H1 (cell line): ENCODE measurements at regions not wholly inside any gene's neighbourhood (a gene's known extent, or its start where the extent isn't known, plus 50 kb on each side); places are given as distances from the start of the nearest gene placed in this dataset.

Source experiments
- CHD1 ChIP-seq: IDR thresholded peaks from 2 replicates; pipeline ENCODE4 v1.6.1; 2012; ENCODE audit warnings: low read depth, low read length, improper control_type of control experiment
- CREB1 ChIP-seq: IDR thresholded peaks from 2 replicates; pipeline ENCODE4 v1.6.1; 2012; ENCODE audit warnings: inconsistent platforms
- EZH2 ChIP-seq: fragments of 200-600 bp; sonication (generic); IDR thresholded peaks from 2 replicates; pipeline ENCODE4 v1.7.1; 2012; ENCODE audit warnings: low read depth, mild to moderate bottlenecking, moderate library complexity, low read length, inconsistent platforms; ENCODE audit not compliant: severe bottlenecking
- GABPA ChIP-seq: IDR thresholded peaks from 2 replicates; pipeline ENCODE4 v1.6.1; 2011; ENCODE audit warnings: mild to moderate bottlenecking, low read length, moderate library complexity, borderline replicate concordance; ENCODE audit not compliant: insufficient read depth
- POLR2A ChIP-seq, 2 experiments: IDR thresholded peaks; 1 replicate in 1 of 2; 2 replicates in 1 of 2; pipeline ENCODE4 v1.6.1; 2011; ENCODE audit warnings: low read depth in 2 of 2, low read length in 2 of 2, mild to moderate bottlenecking in 2 of 2; ENCODE audit errors: control extremely low read depth in 1 of 2
- POLR2AphosphoS5 ChIP-seq: IDR thresholded peaks from 2 replicates; pipeline ENCODE4 v1.6.1; 2011; ENCODE audit warnings: low read depth, low read length
- ZNF274 ChIP-seq: IDR thresholded peaks from 2 replicates; pipeline ENCODE4 v1.7.0; 2012; ENCODE audit warnings: low read length, borderline replicate concordance; ENCODE audit errors: extremely low read depth
- TF ChIP-seq, protein P1 (sequence below), 3 experiments: IDR thresholded peaks; 1 replicate in 2 of 3; 2 replicates in 1 of 3; pipeline versions ENCODE4 v1.5.1 to v1.6.1; 2011; ENCODE audit warnings: low read length in 3 of 3, mild to moderate bottlenecking in 3 of 3, inconsistent platforms in 2 of 3, low read depth in 1 of 3, moderate library complexity in 1 of 3; ENCODE audit not compliant: insufficient read depth in 1 of 3; ENCODE audit errors: control extremely low read depth in 1 of 3

DNA sequence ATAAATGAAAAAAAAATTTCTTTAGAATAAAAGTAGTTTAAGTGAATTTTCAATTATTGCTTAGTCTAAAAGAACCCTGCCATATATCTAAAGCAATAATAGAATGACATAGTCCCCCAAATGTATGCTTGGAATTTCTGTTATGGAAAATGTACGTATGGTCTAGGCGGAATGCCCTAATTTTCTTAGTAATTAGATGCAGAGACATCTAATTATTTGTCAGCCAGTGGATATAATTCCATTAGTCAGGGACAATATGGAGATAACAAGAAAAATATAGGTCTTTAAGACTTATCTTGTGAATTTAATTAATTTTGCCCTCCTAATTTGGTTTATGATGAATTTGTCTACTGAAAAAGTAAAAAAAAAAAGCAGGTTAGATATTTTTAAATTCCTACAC, 460.9 kb upstream of the SOX11 start:
- TF ChIP-seq, protein P1, sequence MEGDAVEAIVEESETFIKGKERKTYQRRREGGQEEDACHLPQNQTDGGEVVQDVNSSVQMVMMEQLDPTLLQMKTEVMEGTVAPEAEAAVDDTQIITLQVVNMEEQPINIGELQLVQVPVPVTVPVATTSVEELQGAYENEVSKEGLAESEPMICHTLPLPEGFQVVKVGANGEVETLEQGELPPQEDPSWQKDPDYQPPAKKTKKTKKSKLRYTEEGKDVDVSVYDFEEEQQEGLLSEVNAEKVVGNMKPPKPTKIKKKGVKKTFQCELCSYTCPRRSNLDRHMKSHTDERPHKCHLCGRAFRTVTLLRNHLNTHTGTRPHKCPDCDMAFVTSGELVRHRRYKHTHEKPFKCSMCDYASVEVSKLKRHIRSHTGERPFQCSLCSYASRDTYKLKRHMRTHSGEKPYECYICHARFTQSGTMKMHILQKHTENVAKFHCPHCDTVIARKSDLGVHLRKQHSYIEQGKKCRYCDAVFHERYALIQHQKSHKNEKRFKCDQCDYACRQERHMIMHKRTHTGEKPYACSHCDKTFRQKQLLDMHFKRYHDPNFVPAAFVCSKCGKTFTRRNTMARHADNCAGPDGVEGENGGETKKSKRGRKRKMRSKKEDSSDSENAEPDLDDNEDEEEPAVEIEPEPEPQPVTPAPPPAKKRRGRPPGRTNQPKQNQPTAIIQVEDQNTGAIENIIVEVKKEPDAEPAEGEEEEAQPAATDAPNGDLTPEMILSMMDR (IDR thresholded peaks at IDR 0.05; ENCODE audit: control extremely low read depth in 1 of 3, insufficient read depth in 1 of 3, low read depth in 1 of 3, low read length in 3 of 3), result no peak
- no peak for TF ChIP-seq GABPA
- no peak for TF ChIP-seq CHD1
- no peak for TF ChIP-seq POLR2A (IDR thresholded peaks at IDR 0.05; ENCODE audit: control extremely low read depth in 1 of 2, low read depth in 2 of 2, low read length in 2 of 2)
- TF ChIP-seq EZH2, result no peak
- TF ChIP-seq CREB1, result no peak
- TF ChIP-seq POLR2AphosphoS5, result no peak
- TF ChIP-seq ZNF274, result no peak
